Progenitor cell of endocrine pancreas (in vitro differentiated cells): ENCODE measurements at regions not wholly inside any gene's neighbourhood (a gene's known extent, or its start where the extent isn't known, plus 50 kb on each side); places are given as distances from the start of the nearest gene placed in this dataset.

Experiments used
- DNase-seq: peaks from one replicate; pipeline ENCODE4 v3.0.0; 2021; ENCODE audit warnings: low spot score; ENCODE audit not compliant: unreplicated experiment
- H3K27ac Mint-ChIP-seq: 2 replicates; pipeline ENCODE4 v1.8.0; 2021; ENCODE audit warnings: mild to moderate bottlenecking, moderate library complexity, mixed read lengths
- H3K27me3 Mint-ChIP-seq: 2 replicates; pipeline ENCODE4 v1.8.0; 2021; ENCODE audit warnings: mixed read lengths
- H3K36me3 Mint-ChIP-seq: 2 replicates; pipeline ENCODE4 v1.8.0; 2022; ENCODE audit warnings: mixed read lengths; ENCODE audit not compliant: insufficient read depth
- H3K4me1 Mint-ChIP-seq: 2 replicates; pipeline ENCODE4 v1.8.0; 2021; ENCODE audit warnings: low read depth, mixed read lengths
- H3K4me3 Mint-ChIP-seq: 2 replicates; pipeline ENCODE4 v1.8.0; 2021; ENCODE audit warnings: low read depth, mild to moderate bottlenecking, moderate library complexity, mixed read lengths
- H3K9me3 Mint-ChIP-seq: 2 replicates; pipeline ENCODE4 v1.8.0; 2021; ENCODE audit warnings: low read depth, mixed read lengths
- TF ChIP-seq, protein P1 (sequence below): fragments of 200-600 bp; sonication (generic); IDR thresholded peaks from one replicate; pipeline ENCODE4 v1.5.0; 2021; ENCODE audit warnings: antibody characterized with exemption, mild to moderate bottlenecking; ENCODE audit not compliant: unreplicated experiment

GRCh38 chr4:186458050-186458449 lies 97.3 kb downstream of the MTNR1A start:
- H3K9me3 Mint-ChIP-seq = peaks cover 12% of the 10 kb centered on the region
- no peak overlapping the region for H3K27ac Mint-ChIP-seq
- H3K36me3 Mint-ChIP-seq = no peaks in the 10 kb centered on the region
- H3K27me3 Mint-ChIP-seq = no peaks in the 10 kb centered on the region
- TF ChIP-seq, protein P1, sequence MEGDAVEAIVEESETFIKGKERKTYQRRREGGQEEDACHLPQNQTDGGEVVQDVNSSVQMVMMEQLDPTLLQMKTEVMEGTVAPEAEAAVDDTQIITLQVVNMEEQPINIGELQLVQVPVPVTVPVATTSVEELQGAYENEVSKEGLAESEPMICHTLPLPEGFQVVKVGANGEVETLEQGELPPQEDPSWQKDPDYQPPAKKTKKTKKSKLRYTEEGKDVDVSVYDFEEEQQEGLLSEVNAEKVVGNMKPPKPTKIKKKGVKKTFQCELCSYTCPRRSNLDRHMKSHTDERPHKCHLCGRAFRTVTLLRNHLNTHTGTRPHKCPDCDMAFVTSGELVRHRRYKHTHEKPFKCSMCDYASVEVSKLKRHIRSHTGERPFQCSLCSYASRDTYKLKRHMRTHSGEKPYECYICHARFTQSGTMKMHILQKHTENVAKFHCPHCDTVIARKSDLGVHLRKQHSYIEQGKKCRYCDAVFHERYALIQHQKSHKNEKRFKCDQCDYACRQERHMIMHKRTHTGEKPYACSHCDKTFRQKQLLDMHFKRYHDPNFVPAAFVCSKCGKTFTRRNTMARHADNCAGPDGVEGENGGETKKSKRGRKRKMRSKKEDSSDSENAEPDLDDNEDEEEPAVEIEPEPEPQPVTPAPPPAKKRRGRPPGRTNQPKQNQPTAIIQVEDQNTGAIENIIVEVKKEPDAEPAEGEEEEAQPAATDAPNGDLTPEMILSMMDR = no peak
- H3K4me3 Mint-ChIP-seq = no peak overlapping the region
- H3K4me1 Mint-ChIP-seq = peaks cover 16% of the 10 kb centered on the region
- DNase-seq = no peak

DNA sequence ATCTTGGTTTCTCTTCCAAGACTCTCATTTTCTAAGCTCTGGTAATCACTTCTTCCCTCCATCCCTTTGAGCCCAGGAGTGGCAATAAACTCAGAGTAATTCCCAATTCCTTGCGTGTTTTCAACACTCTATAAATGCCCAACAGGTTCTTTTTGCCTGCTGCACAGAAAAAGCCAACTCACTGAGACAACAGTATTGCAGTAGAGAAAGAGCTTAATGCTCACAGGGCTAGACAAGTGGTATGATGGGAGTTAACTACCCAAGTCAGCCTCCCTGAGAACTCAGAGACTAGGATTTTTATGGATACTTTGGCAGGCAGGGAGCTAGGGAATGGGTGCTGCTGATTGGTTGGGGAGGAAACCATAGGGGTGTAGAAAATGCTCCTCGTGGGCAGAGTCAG lies 103.4 kb downstream of the MTNR1A start:
- Mint-ChIP-seq H3K27ac (no peak overlapping the region), H3K4me3 (no peak overlapping the region), H3K4me1 (no peaks in the 10 kb centered on the region), H3K9me3 (peaks cover 36% of the 10 kb centered on the region), H3K27me3 (no peaks in the 10 kb centered on the region), H3K36me3 (peaks cover 4% of the 10 kb centered on the region)
- TF ChIP-seq, protein P1 = no peak
- no peak for DNase-seq

DNA sequence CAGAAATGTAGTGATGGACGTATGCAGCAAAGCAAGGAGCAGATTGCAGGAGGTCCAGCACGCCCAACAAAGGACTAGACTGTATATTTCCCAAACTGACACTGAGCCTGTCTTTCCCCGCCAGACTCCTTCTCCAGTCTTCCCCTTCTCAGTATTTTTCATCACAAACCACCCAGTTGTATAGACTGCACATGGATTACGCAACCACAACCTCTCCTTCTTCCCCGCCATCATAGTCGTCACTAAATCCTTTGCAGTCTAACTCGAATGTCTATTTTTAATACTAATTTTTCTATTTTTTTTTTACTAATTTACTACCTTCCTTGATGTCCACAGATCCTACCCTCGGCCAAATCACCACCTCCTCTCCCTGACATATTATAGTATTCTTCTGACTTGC lies 105.4 kb downstream of the MTNR1A start:
- TF ChIP-seq, protein P1 = no peak
- Mint-ChIP-seq H3K27ac (no peak overlapping the region), H3K27me3 (no peaks in the 10 kb centered on the region), H3K36me3 (peaks cover 4% of the 10 kb centered on the region), H3K4me3 (no peak overlapping the region), H3K4me1 (no peaks in the 10 kb centered on the region), H3K9me3 (peaks cover 36% of the 10 kb centered on the region)
- DNase-seq = no peak

DNA sequence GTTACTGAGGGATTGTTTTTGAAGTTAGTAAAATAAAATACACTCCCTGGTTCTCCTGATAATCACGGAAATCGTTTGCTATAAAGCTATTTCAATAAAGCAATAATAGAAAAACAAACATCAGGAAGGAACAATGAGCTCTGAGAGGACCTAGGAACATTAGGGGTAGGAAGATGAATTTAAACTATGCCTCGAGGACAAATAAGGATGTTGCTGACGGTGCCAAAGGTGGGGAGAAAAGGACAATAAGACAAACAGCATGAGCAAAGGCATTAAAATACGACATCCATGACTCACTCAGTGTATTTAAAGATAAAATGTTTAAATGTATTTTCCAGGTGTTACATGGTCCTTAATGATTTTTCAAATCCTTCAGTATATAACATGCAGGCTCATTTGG lies 110.3 kb downstream of the MTNR1A start:
- no peak for DNase-seq
- no peak overlapping the region for H3K4me3 Mint-ChIP-seq
- H3K27ac Mint-ChIP-seq = no peak overlapping the region
- peaks cover 3% of the 10 kb centered on the region for H3K9me3 Mint-ChIP-seq
- H3K4me1 Mint-ChIP-seq = no peaks in the 10 kb centered on the region
- TF ChIP-seq, protein P1 = no peak
- H3K27me3 Mint-ChIP-seq = no peaks in the 10 kb centered on the region
- no peaks in the 10 kb centered on the region for H3K36me3 Mint-ChIP-seq

DNA sequence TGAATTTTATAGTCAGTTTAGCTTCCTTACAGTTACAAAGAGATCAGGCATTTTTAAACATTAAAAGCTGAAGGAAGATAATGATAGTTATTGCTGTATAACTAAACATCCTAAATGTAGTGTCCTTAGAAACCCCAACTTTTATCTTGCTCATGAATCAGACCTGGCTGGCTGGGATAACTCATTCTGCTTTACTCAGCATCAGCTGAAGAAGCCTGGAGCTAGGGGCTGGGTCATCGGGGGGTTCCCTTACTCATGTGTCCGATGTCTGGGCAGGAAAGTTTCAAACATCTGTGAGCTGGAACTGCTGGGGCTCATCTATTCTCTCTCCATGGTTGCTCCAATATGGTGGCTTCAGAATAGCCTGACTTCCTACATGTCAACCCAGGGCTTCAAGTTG lies 113.9 kb downstream of the MTNR1A start:
- Mint-ChIP-seq H3K36me3 (no peaks in the 10 kb centered on the region), H3K4me1 (no peaks in the 10 kb centered on the region), H3K4me3 (no peak overlapping the region), H3K9me3 (peaks cover 15% of the 10 kb centered on the region), H3K27me3 (no peaks in the 10 kb centered on the region), H3K27ac (no peak overlapping the region)
- no peak for DNase-seq
- TF ChIP-seq, protein P1 = no peak
